HG03064 (cell line): ENCODE measurements at regions not wholly inside any gene's neighbourhood (a gene's known extent, or its start where the extent isn't known, plus 50 kb on each side); places are given as distances from the start of the nearest gene placed in this dataset.
"Not testable (repeated sequence)": the region's sequence is repeated elsewhere in the genome, so short reads cannot be mapped to it uniquely, and the experiment has no call there.

Experiments used
- ATAC-seq: cut with Tn5 transposase; IDR thresholded peaks from one replicate; pipeline ENCODE4 v1.9.1; 2021; ENCODE audit warnings: low read depth; ENCODE audit not compliant: unreplicated experiment

DNA sequence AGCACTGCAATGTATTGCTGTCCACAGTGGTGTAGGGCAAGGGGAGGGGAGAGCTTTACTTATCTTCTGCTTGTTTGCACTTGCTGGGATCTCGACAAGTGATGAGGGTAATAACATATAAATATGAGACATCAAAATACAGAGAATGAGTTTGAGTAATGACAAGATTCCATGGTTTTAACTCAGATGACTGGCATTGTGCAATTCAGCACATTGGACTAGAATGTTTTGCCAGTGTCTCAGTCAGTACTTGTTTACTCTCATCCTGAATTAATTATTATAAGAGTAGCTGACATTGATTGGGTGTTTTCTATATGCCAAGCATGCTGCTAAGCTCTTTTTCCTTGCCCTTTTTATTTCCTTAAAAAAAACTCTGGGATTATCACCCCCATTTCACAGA is 306.7 kb upstream of the MMADHC start:
- no peak for ATAC-seq

DNA sequence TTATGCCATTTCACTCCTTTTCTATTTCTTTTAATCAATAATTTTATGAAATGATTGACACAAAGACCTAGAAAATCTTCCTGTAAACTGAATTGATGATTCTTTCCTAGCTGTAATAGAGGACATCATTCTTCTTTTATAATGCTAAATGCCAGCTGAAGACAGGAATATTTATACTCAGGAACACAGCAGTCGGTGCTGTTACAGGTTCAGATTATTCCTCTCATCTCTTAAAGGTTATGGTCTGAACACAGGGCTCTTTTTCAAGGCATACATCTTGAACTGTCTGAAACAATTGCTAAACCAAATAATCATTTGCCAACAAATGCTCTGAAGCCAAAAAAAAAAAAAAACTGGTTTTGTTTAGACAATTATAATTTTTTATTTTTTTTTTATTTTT is 305.0 kb upstream of the MMADHC start:
- no peak for ATAC-seq

DNA sequence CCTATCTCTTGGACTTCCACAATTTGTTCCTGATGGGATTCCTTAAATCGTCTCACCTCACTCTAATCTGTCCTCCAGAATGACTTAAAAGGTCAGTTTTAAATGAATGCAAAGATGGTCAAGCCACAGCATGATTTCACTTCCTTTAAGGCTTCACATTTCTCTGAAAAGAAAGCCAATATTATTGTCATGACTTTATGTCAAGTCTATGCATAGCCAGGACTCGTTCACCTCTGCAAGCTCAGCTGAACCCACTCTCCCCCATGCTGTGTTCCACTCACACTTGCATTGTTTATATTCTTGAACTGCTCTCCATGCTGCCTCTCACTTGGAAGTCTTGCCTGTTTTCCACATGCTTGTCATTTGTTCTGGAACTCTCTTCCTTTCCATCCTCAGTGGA is 298.4 kb upstream of the MMADHC start:
- no peak for ATAC-seq

DNA sequence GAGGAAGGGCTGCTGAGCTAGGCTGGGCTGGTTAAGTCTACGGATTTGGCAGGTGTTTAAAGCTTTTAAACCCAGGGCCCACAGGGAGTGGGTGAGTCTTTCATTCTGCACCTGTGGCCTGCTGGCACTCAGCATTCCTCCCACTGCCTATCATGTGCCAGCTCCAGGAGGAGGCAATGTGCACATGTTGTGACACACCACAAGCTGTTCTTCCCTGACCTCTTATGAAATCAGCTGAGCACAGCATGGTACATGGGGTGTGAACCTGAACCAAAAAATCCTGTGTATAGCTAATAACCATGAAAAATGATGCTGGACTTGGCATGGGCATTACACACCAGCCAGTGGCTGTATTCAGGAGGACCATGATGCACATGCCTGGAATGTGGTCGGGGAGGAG is 297.9 kb upstream of the MMADHC start:
- no peak for ATAC-seq

DNA sequence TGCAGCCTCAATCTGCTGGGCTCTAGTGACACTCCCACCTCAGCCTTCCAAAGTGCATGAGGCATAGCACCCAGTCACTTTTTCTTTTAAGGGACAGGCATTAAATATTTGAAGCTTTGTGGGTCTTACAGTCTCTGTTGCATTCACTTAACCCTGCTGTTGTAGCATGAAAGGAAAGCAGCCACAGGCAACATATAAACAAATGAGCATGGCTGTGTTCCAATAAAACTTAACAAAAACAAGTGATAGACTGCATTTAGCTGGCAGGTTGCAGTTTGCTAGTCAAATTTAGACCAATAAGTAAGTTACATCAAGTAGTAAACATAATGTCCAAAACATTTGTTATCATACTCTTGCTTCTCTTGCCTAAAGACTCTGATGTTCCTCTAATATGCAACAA is 297.3 kb upstream of the MMADHC start:
- no peak for ATAC-seq

DNA sequence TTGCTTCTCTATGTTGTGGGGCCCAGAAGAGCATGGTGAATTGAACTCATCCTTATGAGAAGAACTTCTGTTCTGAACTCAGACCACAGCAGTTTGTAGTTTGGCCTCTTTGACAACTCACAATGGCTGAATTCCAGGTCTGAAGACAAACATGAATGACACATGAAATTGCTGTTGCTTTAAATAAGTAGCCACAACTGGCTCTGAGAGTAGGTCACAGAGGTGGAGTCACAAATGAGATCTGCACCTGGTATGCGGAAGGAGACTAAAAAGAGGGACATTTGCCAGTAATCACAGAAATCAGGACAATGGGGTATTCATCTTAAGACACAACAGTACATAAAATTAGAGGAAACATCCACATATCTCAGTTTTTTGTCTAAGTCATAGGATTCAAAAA is 290.3 kb upstream of the MMADHC start:
- no peak for ATAC-seq

DNA sequence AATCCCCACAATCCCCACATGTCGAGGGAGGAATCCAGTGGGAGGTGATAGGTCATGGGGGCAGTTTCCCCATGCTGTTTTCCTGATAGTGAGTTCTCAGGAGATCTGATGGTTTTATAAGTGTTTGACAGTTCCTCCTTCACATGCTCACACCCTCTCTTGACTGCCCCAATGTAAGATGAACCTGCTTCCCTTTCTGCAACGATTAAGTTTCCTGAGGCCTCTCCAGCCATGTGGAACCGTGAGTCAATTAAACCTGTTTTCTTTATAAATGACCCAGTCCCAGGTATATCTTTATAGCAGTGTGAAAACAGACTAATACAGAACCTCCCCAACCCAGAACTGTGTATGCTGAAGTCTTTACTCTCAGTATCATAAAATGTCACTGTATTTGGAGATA is 289.5 kb upstream of the MMADHC start:
- ATAC-seq = no peak

DNA sequence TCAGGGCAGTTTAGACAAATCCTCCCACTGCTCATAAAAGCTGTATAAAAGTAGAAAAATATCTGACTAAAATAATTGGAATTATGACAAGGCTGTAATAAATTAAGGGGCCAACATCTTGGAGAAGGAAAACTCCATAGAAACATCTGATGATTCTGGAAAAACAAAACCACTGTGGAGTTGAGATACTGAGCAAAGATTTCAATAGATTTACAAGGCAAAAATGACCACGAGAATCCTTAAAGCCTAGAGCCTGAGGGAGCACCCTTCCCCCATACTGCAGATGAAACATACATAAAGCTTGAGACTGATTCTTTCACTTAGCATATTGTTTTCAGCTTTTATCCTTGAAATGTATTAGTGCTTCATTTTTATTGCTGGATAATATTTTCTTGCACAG is 286.4 kb upstream of the MMADHC start:
- ATAC-seq = no peak

DNA sequence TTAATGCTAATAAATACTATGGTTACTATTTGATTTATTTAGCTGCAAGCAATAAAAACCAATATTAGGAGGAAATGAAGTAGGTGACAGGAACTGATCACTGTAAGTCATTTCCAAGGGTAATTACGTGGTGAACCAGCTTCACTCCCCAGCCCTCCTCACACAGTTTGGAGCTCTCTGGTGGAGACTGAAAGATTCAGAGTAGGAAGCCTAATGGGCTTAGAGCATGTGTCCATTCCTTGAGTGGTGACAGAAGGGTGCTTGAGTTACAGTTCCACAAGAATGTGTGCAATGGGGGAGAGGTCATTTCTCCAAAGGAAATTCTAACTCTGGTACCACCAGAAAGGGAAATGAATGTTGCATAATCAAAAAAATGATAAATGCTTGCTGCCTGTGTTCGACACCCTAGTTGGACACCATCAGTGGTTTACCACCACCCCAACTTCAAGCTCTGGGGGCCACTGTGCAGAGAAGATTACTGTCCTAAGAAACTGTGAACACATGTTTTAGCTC is 285.1 kb upstream of the MMADHC start:
- no peak for ATAC-seq

DNA sequence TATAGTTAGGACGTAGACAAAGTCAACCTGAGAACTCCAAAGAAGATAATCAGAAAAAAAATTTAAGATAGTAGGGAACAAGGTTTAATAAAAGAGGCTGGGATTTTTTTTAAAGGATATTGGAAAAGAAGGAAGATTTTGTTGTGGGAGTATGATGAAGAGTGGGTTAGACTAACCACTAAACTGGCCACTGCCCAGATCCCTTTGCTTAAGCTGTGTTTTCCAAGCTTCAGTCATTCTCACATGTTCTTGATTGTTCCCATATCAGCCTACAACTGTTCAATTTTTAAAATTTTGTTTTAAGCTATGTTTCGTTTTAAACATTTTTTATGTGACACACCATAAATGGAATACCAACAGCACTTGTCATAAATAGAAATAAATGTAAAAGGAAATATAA is 284.5 kb upstream of the MMADHC start:
- ATAC-seq = no peak

DNA sequence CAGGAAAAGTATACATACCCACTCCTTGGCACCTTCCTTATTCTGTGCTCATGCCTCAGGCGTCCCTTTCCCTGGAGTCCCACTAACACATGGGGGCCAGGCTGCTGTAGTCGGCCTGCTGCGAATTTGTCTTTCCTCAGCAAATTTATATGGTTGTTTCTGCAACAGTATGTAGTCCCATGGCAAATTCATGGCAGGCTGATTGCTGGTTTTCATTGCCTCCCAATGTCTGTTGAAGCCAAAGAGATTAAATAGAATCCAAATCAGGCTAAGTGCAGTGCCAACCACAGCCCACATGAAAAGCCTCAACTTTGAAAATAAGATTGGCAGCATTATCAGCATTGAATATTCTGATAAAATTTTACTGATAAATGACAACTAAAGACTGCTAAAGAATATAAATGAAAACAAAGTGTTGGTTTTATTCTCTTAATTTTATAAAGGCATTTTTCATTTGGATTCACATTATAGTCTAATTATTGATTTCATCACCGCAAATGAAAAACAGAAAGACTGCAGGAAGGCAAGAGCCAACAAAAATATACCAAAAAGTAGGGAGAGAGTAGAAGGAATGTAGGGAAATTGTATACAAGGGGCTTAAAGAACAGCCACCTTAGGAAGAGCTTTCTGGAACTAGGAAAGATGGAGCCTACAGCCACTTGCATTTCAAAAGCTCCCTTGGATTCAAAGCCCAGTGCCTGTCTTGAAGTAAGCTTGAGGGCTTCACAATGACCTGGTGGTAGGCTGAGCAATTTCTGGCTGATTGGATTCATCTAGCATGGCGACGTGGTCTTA is 283.7 kb upstream of the MMADHC start:
- no peak for ATAC-seq

DNA sequence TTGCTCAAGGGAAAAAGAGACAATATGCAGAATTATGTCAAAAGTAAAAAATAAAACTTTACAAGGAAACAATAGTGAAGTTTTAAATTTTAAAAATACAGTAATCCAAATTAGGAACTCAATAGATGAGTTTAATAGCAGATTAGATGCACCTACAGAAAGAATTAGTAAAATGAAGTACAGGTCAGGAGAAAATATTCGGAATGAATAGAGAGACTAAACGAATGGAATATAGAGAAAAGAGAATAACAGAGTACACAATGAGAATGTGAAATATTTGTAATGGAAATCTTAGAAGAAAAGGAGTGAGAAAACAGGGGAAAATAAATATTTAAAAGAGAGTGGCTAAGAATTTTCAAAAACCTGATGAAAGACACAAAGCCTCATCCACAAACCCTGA is 275.7 kb upstream of the MMADHC start:
- ATAC-seq = no peak

DNA sequence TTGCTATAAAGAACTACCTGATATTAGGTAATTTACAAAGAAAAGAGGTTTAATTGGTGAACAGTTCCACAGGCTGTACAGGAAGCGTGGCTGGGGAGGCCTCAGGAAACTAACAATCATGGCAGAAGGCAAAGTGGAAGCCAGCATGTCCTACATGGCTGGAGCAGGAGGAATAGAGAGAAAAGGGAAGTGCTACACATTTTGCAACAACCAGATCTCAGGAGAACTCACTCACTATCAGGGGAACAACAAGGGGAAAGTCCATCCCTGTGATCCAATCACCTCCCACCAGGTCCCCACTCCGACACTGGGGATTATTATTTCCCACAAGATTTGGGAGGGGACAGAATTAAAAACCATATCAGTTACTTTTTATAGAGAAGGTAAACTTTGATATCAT is 273.5 kb upstream of the MMADHC start:
- ATAC-seq = no peak

DNA sequence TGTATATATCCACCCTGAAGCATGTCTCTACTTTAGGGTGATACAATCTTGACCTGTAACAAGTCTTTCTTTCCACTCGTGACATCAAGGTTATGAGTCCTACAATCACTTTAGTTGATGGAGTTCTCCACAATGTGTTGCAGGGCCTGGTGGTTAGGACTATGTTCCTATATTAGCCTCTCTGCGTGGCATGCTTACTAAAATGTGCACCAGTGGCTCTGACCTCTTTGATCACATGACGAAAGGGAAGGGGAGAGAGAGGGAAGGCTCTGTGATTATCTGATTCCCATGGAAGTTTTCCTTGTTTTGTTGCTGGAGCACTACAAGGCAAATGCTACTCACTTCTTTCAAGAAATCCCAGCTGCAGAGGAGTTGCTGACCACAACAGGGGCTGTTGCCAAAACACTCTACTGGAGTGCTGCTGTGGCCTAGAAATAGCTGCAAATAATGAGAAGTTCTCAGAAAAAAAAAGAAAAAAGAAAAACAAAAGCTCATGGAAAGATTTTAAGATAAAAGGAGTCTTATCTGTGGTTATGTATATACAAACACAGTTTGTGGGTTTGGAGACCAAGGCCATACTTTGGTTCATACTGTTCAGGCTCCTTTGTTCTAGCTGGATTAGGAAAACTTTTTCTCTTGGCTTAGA is 272.8 kb upstream of the MMADHC start:
- no peak for ATAC-seq

DNA sequence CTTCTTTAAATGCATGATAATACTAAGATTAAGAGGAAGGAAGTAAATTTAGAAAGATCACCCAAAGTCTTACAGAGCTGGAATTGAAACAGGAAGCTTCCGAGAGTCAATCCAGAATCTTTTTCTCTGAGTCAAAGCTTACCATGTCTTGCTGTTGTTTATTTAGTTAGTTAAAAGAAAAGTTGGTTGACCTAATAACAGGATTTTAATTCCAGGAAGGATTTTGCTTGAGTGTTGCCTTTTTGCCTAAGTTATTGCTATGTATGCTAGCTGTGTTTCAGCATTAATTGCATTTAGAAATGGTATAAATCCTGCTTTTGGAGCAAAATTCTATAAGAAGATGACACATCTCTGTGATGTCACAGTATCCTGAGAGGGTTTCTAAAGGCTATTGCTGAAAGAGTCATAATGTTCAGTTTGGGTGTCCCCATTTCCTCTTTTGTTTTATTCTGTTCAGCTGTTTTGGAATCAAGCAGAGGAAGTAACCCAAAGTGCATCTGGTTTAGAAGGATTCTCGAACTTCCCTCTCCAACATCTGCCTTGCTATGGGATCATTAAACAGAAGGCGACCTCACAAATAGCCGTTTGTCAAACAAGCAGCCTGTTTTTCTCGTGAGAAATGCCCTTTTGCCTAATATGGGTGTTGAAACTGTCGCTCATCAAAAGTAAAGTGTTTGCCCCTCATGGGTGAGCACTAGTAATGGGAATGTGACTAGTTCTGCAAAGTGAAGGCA is 271.5 kb upstream of the MMADHC start:
- ATAC-seq = no peak

DNA sequence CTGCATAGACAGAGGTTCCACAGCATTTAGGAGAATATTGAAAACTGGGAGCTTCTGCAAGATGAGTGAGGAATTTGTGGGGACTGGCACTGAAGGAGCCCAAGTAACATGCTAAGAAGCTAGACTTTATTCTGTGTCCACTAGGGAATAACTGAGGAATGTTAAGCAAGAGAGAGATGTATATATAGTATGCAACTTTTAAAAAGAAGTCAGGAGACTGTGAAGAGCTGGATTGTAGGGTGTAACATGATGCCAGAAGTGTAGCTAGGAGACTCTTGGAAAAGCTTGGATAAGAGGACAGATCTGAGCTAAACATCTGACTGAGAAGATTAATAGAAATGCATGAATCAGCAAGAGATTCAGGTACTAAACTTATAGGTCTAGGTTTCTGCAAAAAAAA is 270.6 kb upstream of the MMADHC start:
- no peak for ATAC-seq

DNA sequence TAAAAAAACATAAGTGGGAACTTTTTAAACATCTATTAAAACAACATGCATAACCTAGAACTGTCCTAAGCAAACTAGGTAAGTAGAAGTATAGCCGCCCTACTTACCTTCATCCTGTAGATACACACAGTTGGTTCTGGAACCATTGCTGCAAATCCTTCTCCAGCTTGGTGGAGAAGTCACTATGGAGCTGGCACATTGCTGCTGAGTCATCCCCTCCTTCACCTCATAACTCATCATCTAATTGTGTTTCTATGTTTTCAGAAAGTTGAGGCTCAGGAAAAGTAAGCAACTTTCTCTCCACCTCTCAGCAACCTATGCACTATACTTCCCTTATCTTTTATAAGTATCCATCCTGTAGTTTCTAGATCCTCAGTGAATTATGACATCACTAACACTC is 269.8 kb upstream of the MMADHC start:
- no peak for ATAC-seq

DNA sequence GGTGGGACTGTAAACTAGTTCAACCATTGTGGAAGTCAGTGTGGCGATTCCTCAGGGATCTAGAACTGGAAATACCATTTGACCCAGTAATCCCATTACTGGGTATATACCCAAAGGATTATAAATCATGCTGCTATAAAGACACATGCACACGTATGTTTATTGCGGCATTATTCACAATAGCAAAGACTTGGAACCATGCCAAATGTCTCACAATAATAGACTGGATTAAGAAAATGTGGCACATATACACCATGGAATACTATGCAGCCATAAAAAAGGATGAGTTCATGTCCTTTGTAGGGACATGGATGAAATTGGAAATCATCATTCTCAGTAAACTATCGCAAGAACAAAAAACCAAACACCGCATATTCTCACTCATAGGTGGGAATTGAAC is 268.3 kb upstream of the MMADHC start:
- ATAC-seq = not testable (repeated sequence)

DNA sequence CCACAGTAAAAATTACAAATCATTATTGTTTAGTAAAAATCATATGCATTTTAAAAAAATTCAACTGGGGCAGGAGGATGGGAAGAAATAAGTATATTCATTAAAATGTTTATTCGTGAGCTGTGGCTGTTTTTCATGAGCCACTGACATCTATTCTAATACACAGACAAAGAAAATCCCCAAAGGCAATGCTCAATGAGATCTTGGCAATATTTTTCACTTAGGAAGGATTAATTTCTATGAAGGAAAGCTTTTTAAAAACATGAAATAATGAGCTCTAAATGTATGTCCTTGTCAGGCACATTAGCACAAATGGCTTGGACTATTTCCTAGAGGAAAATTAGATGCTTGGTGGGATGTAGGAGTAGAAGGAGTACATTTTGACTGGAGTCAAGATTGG is 262.0 kb upstream of the MMADHC start:
- no peak for ATAC-seq

DNA sequence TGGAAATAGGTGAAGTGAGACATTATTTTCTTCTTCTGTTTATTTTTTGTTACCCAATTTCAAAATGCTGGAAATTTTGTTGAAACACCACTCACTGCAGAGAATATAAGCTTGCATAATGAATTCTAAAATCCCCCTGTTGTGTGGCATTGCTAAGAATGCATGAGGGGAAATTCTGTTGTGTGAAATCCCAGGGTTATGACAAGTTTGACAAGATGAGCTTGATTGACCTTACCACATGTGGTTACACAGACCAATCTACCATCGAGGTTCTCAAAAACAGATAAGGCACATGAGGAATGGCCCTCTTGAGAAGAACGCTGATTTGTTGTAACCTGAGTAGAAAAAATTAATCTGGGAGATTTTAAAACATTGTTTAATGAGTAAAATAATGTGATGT is 261.6 kb upstream of the MMADHC start:
- ATAC-seq = no peak

DNA sequence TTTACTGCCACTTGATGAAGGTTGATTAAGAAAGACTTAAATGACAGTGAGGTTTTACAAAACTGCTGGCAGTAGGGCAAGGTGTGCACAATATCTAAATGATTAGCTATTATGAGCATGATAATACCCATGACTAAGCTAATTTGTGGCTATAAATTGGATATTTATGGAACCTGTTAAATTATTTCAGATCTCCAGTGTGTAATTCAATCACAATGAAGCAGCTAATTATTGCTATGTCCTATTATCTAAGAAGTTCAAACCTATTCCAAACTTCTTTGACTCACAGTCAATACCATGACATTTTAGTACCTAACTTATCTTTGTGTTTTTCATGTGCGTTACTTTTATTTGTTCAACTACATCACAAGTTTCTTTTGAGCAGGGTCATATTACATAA is 253.8 kb upstream of the MMADHC start:
- ATAC-seq = no peak

DNA sequence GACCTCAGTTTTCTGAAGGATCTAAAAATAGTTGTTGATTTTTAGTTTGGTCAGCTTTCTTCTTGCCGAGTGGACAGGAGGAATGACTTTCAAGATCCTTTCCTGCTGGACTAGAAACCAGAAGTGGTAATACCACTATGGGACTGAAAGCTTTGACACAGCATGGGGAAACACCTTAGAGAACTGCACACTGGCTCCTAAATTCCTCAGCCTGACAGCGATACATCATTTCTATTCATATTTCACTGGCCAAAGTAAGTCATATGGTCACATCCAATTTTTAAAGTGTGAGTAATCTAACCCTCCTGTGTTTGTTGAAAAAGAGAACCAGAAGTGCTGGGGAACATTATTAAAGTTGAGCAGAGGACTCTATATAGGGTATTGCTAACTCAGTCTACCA is 244.7 kb upstream of the MMADHC start:
- no peak for ATAC-seq
